OCI-LY7 (cell line): ENCODE measurements at regions not wholly inside any gene's neighbourhood (a gene's known extent, or its start where the extent isn't known, plus 50 kb on each side); places are given as distances from the start of the nearest gene placed in this dataset.
"Not testable (repeated sequence)": the region's sequence is repeated elsewhere in the genome, so short reads cannot be mapped to it uniquely, and the experiment has no call there.

ENCODE experiments used
- CTCF ChIP-seq: fragments of 200-600 bp; sonication (generic); conservative IDR thresholded peaks from 2 replicates; pipeline ENCODE4 v1.5.1; 2014; ENCODE audit warnings: mild to moderate bottlenecking, antibody characterized with exemption, low read length, moderate library complexity, mixed read lengths
- EZH2phosphoT487 ChIP-seq: fragments of 200-600 bp; sonication (generic); IDR thresholded peaks from 2 replicates; pipeline ENCODE4 v1.6.1; 2018; ENCODE audit warnings: low read depth, borderline replicate concordance, mild to moderate bottlenecking, mixed run types, antibody characterized with exemption, low read length, moderate library complexity, mixed read lengths

GRCh38 chr4:189233754-189234153 lies 706.9 kb upstream of the FRG1 start:
- TF ChIP-seq CTCF, EZH2phosphoT487: not testable (repeated sequence)
